IPS-18c (cell line): ENCODE measurements at regions not wholly inside any gene's neighbourhood (a gene's known extent, or its start where the extent isn't known, plus 50 kb on each side); places are given as distances from the start of the nearest gene placed in this dataset.
A peak's percentile ranks its signal among the peaks of the same experiment; 100 is the strongest.
"Not testable (repeated sequence)": the region's sequence is repeated elsewhere in the genome, so short reads cannot be mapped to it uniquely, and the experiment has no call there.

Experiments
- H3K4me3 ChIP-seq: 2 replicates; pipeline ENCODE4 v1.7.0; 2013; ENCODE audit warnings: low read depth, mild to moderate bottlenecking, low read length, moderate library complexity; ENCODE audit not compliant: insufficient read depth
- H3K9me3 ChIP-seq: one replicate; pipeline ENCODE4 v1.6.1; 2013; ENCODE audit warnings: mild to moderate bottlenecking, low read length, moderate library complexity; ENCODE audit not compliant: control insufficient read depth, insufficient read depth

DNA sequence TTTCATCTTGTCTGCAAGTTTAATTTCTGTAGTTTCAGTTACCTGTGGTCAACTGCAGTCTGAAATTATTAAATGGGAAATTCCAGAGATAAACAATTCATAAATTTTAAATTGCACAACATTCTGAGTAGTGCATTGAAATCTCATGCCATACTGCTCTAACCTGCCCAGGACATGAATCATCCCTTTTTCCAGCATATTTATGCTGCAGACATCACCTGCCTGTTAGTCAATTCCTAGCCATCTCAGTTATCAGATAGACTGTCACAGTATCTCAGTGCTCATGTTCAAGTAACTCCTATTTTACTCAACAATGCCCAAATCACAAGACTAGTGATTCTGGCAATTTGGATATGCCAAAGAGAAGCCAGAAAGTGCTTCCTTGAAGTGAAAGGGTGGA, 223.0 kb upstream of the GRIA1 start:
- no peaks in the 10 kb centered on the region for H3K9me3 ChIP-seq

DNA sequence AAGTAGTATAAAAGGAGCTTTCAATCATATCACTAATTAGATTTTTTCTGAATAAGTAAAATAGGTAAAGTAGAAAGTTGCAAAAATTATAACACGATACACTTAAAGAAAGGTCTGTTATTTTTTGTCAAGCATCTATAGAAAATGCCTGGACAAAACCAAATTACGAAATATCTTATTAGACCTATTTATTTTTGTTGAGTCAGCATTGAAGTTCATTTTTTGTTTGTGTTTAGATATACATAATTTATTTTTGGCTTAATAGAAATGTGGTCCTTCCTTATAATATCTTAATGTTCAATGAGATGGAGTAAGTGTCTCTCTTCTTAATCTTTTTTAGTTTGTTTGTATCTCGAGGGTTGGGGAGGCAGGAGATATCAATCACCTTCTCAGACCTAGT, 214.8 kb upstream of the GRIA1 start:
- H3K4me3 ChIP-seq = no peak overlapping the region
- no peaks in the 10 kb centered on the region for H3K9me3 ChIP-seq

More for the DNA sequence above, 223.0 kb upstream of the GRIA1 start:
- H3K4me3 ChIP-seq = no peak overlapping the region

DNA sequence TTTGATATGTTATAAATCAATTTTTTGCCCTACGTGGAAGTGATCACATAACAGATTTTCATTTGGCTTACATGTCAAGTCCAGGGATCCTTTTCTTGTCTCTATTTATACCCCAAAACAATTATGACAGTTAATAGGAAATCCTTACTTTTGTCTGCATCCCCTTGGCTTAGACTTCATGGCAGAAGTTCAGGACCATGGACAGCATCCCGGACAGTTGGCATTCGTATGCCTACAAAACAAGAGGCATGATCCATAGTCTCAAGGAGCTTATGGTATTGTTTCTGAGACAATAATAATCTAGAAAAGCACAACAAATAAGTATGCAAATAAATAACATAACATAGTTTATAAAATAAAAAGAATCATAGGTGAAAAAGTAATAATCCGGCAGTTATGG, 214.3 kb upstream of the GRIA1 start:
- Histone ChIP-seq H3K9me3 (no peaks in the 10 kb centered on the region), H3K4me3 (no peak overlapping the region)

DNA sequence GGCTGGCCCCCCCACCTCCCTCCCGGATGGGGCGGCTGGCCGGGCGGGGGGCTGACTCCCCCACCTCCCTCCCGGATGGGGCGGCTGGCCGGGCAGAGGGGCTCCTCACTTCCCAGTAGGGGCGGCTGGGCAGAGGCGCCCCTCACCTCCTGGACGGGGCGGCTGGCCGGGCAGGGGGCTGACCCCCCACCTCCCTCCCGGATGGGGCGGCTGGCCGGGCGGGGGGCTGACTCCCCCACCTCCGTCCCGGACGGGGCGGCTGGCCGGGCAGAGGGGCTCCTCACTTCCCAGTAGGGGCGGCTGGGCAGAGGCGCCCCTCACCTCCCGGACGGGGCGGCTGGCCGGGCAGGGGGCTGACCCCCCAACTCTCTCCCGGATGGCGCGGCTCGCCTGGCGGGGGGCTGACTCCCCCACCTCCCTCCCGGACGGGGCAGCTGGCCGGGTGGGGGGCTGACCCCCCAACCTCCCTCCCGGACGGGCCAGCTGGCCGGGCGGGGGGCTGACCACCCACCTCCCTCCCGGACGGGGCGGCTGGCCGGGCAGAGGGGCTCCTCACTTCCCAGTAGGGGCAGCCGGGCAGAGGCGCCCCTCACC, 194.1 kb upstream of the GRIA1 start:
- not testable (repeated sequence) for H3K4me3 ChIP-seq, H3K9me3 ChIP-seq

DNA sequence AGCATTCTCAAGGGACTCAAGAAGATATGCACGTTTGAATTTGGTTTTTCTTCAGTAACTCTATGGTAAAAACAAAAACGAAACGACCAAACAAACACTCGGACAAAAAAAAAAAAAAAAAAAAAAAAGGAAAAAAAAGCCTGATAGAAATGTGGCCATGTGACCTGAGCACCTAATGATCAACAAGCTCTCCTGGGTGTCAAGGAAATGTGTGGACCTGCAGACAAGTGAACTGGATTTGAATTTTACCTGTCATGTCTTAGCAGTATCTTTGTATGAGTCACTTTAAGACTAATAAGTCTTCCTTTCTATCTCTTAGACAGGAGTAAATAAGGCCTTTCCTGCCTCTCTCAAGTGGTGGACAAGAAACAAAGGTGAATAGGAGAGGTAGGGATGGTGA, 190.6 kb upstream of the GRIA1 start:
- no peaks in the 10 kb centered on the region for H3K9me3 ChIP-seq
- H3K4me3 ChIP-seq = no peak overlapping the region

DNA sequence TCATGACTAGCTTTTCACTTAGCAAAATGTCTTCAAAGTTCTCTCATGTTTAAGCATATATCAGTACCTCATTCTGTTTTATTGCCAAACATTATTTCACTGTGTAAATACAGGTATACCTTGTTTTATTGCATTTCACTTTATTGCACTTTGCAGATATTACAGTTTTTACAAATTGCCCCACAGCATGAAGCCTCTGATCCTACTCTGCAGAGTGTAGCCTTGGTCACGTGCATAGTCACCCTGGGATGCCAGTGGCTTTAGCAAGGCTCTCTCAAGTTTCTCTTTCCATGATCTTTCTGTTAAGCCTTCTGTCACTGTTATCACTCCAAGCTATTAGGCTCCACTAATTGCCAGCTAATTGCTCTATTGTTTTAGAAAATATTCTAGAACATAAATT, 182.2 kb upstream of the GRIA1 start:
- Histone ChIP-seq H3K9me3 (peaks cover 5% of the 10 kb centered on the region), H3K4me3 (no peak overlapping the region)

DNA sequence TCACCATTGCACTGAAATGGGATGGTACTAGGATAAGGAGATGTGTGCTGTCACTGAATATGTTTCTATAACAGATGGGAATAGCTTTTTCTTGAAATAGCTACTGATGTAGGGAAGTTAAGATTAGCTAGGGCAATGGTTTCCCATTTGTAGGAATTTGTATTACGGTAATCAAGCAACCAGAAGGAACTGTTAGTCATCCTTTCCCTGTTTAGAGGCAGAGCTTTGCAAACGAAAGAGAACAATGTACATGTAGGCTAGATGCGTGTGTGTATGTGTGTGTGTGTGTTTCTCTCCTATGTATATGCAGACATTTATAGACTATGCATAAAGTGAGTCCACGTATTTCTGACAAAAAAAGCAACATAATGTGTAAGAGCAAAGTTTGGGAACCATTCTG, 171.9 kb upstream of the GRIA1 start:
- Histone ChIP-seq H3K4me3 (no peak overlapping the region), H3K9me3 (no peaks in the 10 kb centered on the region)

DNA sequence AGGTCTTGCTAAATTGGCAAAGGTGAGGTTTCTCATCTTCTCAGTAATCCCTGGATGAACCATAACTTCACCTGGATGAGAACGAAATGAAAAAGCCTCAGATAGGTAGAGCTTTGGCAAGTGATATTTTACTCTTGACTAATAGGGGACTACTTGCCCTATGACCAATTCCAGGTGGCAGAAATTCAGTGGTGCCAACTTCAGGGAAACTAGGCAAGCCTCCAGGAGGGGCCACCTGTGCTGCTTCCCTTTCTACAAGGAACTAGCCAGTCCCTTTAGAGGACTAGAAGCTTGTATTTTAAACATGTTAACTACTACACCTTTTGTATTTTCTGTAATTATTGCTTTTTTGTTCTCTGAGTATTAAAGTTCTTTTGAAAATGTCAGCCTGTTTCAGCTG, 169.0 kb upstream of the GRIA1 start:
- Histone ChIP-seq H3K9me3 (no peaks in the 10 kb centered on the region), H3K4me3 (no peak overlapping the region)

DNA sequence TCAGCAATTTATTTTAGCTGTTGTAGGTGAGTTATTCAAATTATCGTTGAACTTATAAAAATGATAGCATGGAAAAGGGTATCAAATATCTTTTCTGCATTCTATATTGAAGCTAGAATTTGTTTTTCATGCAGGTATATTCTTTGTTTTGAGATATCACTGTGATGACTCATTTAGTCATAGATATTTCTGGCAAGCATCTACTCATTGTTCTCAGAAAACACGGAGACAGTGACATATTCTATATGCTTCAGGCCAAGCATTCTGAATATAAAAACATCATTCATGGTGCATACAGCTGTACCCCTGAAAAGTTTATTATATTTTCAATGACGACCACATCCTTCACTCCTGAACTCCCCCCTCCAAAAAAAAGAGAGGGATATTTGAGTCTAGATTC, 150.3 kb upstream of the GRIA1 start:
- no peak overlapping the region for H3K4me3 ChIP-seq
- H3K9me3 ChIP-seq = no peaks in the 10 kb centered on the region

DNA sequence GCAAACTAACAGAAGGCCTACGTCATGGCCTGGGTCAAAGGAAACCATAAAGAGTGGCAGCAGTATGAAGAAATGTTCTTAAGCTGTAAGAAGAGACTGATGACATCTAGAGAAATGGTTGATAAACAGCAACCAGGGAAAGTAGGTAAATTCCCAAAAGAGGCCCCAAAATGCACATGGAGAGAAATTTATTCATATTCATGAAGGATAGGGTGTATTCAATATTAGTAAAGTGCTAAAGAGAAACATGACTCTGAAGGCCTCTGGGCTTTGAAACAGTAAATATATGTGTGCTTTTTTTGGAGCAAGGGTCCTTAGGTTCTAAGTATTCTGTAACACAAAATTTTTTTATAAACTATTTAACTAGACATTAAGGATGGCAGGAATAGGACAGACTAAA, 149.7 kb upstream of the GRIA1 start:
- Histone ChIP-seq H3K9me3 (no peaks in the 10 kb centered on the region), H3K4me3 (no peak overlapping the region)

DNA sequence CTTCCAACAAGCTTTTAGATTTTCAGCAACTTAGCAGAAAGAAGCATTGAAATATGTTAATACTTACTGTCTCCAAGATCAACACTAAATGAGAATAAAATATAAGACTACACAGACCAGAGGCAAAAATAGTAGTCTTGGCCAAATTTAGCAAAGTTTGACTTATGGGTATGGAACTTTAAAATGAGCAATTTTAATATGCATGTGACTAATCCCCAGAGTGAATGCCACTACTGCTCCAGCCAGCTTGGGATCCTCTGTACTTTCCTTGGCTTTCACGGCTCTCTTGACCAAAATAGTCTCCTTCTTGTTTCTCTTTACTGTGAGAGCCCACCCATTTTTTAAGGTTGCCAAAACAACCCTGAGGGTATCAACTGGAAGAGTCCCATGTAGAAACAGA, 148.0 kb upstream of the GRIA1 start:
- H3K9me3 ChIP-seq = no peaks in the 10 kb centered on the region
- no peak overlapping the region for H3K4me3 ChIP-seq

DNA sequence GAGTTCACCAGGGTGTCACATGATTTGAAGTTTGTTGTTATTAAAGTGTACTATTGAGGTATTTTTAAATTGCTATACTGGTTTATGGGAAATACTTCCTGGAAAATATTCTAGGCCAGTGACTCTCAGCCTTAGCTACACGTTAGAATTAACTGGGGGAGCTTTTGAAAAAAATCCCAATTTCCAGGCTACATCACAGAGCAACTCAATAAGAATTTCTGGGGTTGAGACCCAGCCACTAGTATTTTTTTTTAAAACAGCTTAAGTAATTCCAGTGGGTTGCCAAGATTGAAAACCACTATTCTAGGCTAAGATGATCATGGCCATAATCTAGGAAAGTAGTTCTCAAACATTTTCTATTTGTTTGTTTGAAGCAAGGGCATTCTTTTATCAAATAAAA, 142.9 kb upstream of the GRIA1 start:
- H3K4me3 ChIP-seq = no peak overlapping the region
- no peaks in the 10 kb centered on the region for H3K9me3 ChIP-seq

DNA sequence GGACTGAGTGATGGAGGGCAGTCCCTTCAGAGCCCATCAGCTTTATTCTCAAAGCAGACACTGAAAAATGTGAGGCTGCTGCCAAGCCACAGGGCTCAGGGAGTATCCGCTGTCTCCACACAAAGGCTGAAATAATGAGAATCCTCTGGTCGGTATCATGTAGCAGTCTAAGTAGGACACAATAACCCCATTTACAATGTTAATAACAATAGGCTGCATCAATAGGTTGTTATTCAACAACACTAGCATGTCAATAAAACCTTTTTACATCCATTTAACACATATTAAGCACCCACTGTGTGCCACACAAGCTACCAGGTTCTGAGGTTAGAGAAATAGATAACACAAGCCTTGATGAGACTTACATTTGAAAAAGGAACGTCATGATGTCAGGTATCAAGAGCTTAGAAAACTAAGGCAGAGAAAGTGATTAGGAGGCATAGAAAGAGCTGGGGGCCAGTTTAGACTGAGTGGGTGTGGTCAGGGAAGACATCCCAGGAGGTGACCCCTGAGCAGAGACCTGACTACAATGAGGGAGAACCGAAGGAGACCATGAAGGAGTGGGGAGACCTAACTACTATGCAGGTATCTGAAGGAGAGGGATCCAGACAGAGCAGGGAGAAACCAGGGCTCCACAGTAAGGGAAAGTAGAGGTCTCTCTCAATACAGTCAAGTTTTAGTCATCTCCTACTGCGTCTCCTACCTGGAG, 140.1 kb upstream of the GRIA1 start:
- no peaks in the 10 kb centered on the region for H3K9me3 ChIP-seq
- H3K4me3 ChIP-seq = peak overlapping the region; percentile 22; the same call in 1 of the 2 replicates

DNA sequence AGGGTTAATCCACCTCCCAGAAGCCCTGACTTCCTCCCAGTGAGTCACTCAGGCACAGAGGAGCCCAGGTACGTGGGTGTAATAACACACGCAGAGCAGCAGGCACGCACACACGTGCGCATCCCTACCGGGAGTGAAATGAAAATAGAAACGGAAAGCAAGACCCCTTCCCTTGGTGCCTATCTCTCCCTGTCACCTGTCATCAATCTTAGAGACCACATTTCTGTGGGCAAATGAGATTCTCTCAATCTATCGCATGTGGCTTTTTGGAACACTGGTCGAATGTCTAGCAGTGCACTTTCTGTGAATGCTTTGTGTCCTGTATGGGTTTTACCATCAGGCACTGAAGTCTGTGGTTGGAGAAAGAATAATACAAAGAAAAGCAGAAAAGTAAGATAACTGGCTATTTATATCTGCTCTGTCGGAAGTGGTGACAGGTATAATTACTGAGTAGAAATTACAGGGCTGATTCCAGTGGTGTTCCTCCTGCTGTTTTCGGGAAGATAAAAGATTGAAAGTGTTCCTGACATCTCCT, 137.7 kb upstream of the GRIA1 start:
- no peak overlapping the region for H3K4me3 ChIP-seq

DNA sequence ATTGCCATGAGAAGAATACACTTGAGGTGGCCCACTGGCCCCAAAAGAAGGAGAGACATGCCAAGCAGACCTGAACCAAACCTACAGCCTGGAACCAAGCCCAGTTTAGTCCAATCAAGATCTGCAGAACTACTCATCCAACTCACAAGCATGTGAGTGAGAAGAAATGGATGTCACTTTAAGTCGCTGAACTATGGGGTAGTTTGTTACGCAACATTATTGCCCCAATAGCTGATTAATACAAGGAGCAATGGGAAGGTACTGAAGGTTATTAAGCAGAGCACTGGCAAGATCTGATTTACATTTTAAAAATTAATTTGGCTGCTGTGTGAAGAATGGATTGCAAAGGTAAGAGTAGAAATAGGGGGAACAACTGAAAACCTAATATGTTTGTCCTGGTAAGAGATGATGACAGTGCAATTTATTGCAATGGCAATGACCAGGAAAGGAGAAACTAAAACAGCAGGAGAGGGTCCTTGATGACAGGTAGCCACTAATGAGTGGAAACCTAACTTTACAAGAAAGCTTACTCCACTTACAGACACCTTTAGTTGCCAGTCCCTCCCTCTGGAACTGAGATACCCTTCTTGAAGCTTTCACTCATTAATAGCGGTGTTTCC, 132.9 kb upstream of the GRIA1 start:
- Histone ChIP-seq H3K9me3 (no peaks in the 10 kb centered on the region), H3K4me3 (no peak overlapping the region)

More for the DNA sequence above, 137.7 kb upstream of the GRIA1 start:
- H3K9me3 ChIP-seq = no peaks in the 10 kb centered on the region

DNA sequence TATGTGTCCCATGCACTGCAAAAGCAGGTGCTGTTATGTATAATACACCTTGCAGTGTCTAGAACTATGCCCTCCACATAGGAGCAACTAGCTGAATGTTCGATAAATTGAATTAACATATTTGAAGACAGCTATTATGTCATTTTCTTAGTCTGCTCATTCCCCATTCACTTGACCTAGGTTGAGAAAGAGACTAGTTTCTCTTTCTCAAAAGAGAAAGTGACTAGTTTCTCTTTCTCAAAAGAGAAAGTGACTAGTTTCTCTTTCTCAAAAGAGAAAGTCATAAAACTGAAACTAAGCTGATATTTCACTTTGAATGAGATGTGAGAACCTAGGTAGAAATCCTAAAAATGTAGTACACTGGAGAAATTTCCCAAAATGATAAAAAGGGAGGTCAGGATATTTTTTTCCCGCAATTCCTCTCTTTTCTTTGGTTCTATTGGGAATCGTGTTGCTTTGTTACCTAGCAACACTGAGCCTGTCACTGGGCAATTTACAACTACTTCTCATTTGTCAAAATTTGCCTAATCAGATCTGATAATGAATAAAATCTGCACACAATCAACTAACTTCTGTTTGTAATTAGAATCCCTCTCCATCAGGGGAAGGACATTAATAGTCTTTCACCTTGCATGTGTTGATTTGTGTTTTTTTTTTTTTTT, 132.0 kb upstream of the GRIA1 start:
- no peaks in the 10 kb centered on the region for H3K9me3 ChIP-seq
- no peak overlapping the region for H3K4me3 ChIP-seq

DNA sequence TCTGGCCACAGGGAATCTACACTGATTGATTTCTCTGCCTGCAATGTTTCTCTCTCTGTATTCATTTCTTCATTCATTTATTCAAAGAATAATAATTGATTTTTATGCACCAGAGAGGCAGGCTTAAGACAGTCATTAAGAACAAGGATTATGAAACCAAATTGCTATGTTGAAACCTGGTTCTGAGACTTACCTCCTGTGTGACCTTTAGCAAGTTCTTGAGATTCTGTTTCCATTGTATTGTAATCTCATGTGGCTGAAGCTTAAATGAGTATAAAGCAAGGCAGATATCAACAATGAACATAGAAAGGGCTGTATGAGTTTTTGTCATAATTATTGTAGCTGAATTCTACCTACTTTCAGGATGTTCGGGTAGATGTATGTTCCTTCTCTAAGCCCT, 129.6 kb upstream of the GRIA1 start:
- Histone ChIP-seq H3K4me3 (no peak overlapping the region), H3K9me3 (no peaks in the 10 kb centered on the region)
